Activated B cell treated with CpG ODN at 0.5 μM for 24 hours (primary cell): ENCODE measurements at regions not wholly inside any gene's neighbourhood (a gene's known extent, or its start where the extent isn't known, plus 50 kb on each side); places are given as distances from the start of the nearest gene placed in this dataset.

Experiments used
- ATAC-seq: fragments of 200-7000 bp; cut with Tn5 transposase; one replicate; pipeline ENCODE4 v1.10.0; 2021; ENCODE audit warnings: low read depth, mild to moderate bottlenecking, moderate library complexity
- CTCF ChIA-PET: fragments of 350-600 bp; sonication (Branson Sonifier 250); formaldehyde crosslinking; loops from one replicate; lab custom pipeline; 2021; ENCODE audit warnings: antibody characterized with exemption; lab: Charles Lee
- POLR2A ChIA-PET: fragments of 350-600 bp; sonication (Branson Sonifier 250); formaldehyde crosslinking; loops from one replicate; lab custom pipeline; 2021; ENCODE audit warnings: antibody characterized with exemption; lab: Charles Lee
- DNase-seq: peaks from one replicate; pipeline ENCODE4 v3.0.0; 2022
- H3K27ac Mint-ChIP-seq: one replicate; pipeline ENCODE4 v1.8.0; 2020; ENCODE audit warnings: mixed read lengths
- H3K27me3 Mint-ChIP-seq: one replicate; pipeline ENCODE4 v1.8.0; 2021; ENCODE audit warnings: mixed read lengths
- H3K36me3 Mint-ChIP-seq: one replicate; pipeline ENCODE4 v1.8.0; 2021; ENCODE audit warnings: low read depth, mixed read lengths
- H3K4me1 Mint-ChIP-seq: one replicate; pipeline ENCODE4 v1.8.0; 2021; ENCODE audit warnings: mixed read lengths
- H3K4me3 Mint-ChIP-seq: one replicate; pipeline ENCODE4 v1.8.0; 2020; ENCODE audit warnings: mild to moderate bottlenecking, mixed read lengths
- H3K9me3 Mint-ChIP-seq: one replicate; pipeline ENCODE4 v1.8.0; 2020; ENCODE audit warnings: mixed read lengths
- CTCF ChIP-seq: fragments of 200-600 bp; IDR thresholded peaks from one replicate; pipeline ENCODE4 v1.8.0; 2022; ENCODE audit warnings: antibody characterized with exemption, mild to moderate bottlenecking
- intact Hi-C: fragments of 100-400 bp; cut with micrococcal nuclease; formaldehyde crosslinking; loops from one replicate; pipeline ENCODE4 v1.15.1; 2024

DNA sequence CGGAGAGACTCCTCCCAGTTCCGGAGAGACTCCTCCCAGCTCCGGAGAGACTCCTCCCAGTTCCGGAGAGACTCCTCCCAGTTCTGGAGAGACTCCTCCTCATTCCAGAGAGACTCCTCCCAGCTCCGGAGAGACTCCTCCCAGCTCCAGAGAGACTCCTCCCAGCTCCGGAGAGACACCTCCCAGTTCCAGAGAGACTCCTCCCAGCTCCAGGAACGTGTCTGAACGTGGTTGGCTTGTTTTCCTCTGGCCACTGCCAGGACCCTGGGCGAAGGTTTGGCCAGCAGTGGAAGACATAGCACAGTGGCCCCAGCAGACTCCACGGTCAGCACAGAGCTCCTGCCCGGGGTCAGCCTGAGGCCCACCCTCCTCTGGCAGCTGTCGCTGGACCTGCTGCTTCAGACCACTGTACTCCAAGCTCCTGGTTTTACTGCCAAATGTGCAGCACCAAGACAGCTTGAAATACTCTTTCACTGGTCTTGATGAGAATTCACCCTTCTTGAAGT lies 122.3 kb upstream of the AFDN start:
- TF ChIP-seq CTCF = no peak
- intact Hi-C loops = no loop called here
- Mint-ChIP-seq H3K9me3 (no peaks in the 10 kb centered on the region), H3K27ac (no peak overlapping the region), H3K27me3 (peaks cover 30% of the 10 kb centered on the region), H3K4me1 (peaks cover 24% of the 10 kb centered on the region), H3K36me3 (no peaks in the 10 kb centered on the region), H3K4me3 (no peak overlapping the region)
- ChIA-PET CTCF (no interaction called here), POLR2A (no interaction called here)
- ATAC-seq (no peak), DNase-seq (no peak)

DNA sequence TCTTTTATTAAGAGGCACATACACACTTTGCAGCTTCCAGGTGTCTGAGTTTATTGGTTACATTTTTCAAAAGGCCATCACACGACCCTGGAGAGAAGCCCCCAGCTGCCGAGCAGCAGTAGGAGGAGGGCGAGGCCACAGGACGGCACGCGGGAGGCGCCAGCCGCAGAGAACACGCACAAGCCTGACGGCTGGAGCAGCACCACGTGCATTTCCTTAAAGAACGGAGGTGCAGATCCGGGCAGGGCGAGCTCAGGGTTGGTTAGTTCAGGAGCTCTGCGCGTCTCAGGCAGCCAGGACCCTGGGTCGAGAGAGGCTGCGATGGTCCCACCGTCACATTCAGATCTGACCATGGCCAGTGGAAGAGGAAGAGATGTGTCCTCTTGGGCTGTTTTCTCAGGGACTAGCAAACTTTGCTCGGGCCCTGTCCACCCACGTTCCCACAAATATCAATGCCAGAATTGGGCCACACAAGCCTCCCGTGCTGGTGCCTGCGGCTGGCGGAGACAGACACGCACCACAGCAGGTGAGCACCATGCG lies 121.4 kb upstream of the AFDN start:
- ChIA-PET POLR2A (no interaction called here), CTCF (no interaction called here)
- DNase-seq (no peak), ATAC-seq (no peak)
- Mint-ChIP-seq H3K36me3 (no peaks in the 10 kb centered on the region), H3K4me3 (no peak overlapping the region), H3K27ac (no peak overlapping the region), H3K27me3 (peaks cover 36% of the 10 kb centered on the region), H3K9me3 (no peaks in the 10 kb centered on the region), H3K4me1 (peaks cover 15% of the 10 kb centered on the region)
- TF ChIP-seq CTCF = no peak
- intact Hi-C loops = no loop called here

DNA sequence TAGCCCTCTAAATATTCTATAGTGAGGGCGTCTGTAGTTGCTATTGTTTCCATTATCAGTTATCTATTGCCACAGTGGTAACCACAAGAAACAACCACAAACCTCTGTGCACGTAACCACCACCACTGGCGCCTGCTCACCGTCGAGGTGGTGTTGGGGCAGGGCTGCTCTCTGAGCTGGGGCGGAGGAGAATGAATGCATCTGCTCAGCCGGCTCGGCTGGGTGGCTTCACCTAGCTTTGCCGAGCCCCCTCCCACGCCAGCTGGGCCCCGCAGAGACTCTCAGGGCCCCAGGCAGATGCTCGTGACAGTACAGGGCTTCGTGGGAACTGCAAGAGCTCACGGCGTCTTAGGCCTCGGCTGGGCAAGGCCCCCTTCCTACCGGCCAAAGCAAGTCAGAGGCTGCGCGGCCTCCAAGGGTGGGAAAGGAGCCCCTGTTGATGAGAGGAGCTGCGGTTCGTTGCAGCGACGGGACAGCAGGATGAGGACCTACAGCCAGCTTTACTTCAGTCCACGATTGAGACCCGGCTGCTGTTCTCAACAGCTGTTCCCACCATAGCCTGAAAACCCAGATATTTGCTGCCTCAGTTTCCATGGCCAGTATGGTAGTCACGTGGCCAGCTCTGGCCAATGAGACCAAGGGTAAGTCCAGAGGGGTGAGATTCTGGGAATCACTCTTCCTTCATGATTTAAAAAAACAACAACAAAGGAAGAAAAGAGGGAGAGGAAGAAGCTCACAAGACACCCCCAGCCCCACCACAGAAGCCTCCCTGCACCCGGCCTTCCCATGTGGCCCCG lies 120.2 kb upstream of the AFDN start:
- no peak for DNase-seq
- POLR2A ChIA-PET = no interaction called here
- Mint-ChIP-seq H3K27ac (no peak overlapping the region), H3K27me3 (peaks cover 47% of the 10 kb centered on the region), H3K36me3 (no peaks in the 10 kb centered on the region), H3K4me3 (no peak overlapping the region), H3K9me3 (no peaks in the 10 kb centered on the region), H3K4me1 (peaks cover 11% of the 10 kb centered on the region)
- no peak for TF ChIP-seq CTCF
- CTCF ChIA-PET = no interaction called here
- intact Hi-C loops = no loop called here
- peak; percentile 78 for ATAC-seq

DNA sequence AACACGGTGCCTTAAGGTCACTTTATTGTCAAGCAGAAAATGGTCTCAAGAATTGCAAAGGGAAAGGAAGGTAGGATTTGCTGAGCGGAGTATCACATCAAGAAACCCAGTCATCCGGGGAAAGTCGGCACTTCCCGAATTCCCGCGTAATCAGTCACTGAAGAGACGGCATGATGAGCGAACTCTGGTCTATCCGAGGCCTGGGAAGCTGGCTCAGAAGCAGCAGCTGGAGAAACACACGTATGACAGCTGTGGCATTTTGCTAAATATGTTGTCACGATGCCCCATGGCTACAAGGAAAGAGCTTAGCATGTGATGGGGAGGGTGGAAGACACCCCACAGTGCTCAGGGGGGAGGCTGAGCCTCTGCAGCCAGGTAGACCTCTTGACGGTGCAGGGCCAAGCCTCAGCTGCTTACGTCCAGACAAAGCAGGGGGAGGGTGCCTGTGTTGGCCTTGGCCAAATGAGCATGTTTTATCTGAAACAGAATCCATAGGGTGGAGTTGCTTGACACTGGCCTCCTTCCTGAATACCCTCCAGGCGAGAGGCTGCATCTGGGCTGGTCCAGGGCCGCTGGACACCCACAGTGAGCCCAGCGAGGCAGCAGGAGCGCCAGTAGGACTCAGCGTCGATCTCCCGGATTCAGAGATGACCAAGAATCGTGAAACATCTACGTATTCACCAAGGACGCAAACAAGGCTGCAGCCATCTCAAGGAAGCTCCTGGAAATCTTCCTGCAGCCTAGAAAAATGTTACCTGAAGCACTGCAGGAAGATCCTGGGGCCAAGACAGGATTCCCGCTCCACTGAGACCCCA lies 118.8 kb upstream of the AFDN start:
- DNase-seq = no peak
- no peak for TF ChIP-seq CTCF
- Mint-ChIP-seq H3K36me3 (no peaks in the 10 kb centered on the region), H3K27me3 (peaks cover 58% of the 10 kb centered on the region), H3K4me1 (peaks cover 6% of the 10 kb centered on the region), H3K4me3 (no peak overlapping the region), H3K27ac (peak overlapping the region; percentile 10), H3K9me3 (no peaks in the 10 kb centered on the region)
- CTCF ChIA-PET = no interaction called here
- POLR2A ChIA-PET = no interaction called here
- no peak for ATAC-seq
- intact Hi-C loops = no loop called here
